ENCODE measurements at regions not wholly inside any gene's neighbourhood (a gene's known extent, or its start where the extent isn't known, plus 50 kb on each side); places are given as distances from the start of the nearest gene placed in this dataset.

GRCh38 chr4:96149894-96150293, 310.0 kb downstream of the PDHA2 start:
- TF ChIP-seq POLR2A (IDR thresholded peaks at IDR 0.05; ENCODE audit: low read depth, low read length) (no peak), POLR2AphosphoS5 (IDR thresholded peaks at IDR 0.05; ENCODE audit: low read depth, low read length) (no peak)
